ENCODE measurements at regions not wholly inside any gene's neighbourhood (a gene's known extent, or its start where the extent isn't known, plus 50 kb on each side); places are given as distances from the start of the nearest gene placed in this dataset.

- DNase-seq (ENCODE audit: low spot score in 2 of 2): no peak
- H3K9me3 ChIP-seq: no peaks in the 10 kb centered on the region
- TF ChIP-seq POLR2AphosphoS5 (IDR thresholded peaks at IDR 0.05) (no peak), POLR2A (IDR thresholded peaks at IDR 0.05) (no peak)
- TF ChIP-seq, protein P1, sequence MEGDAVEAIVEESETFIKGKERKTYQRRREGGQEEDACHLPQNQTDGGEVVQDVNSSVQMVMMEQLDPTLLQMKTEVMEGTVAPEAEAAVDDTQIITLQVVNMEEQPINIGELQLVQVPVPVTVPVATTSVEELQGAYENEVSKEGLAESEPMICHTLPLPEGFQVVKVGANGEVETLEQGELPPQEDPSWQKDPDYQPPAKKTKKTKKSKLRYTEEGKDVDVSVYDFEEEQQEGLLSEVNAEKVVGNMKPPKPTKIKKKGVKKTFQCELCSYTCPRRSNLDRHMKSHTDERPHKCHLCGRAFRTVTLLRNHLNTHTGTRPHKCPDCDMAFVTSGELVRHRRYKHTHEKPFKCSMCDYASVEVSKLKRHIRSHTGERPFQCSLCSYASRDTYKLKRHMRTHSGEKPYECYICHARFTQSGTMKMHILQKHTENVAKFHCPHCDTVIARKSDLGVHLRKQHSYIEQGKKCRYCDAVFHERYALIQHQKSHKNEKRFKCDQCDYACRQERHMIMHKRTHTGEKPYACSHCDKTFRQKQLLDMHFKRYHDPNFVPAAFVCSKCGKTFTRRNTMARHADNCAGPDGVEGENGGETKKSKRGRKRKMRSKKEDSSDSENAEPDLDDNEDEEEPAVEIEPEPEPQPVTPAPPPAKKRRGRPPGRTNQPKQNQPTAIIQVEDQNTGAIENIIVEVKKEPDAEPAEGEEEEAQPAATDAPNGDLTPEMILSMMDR (IDR thresholded peaks at IDR 0.05): no peak
- no peaks in the 10 kb centered on the region for H3K36me3 ChIP-seq
- H3K27ac ChIP-seq: no peak overlapping the region
- H3K27me3 ChIP-seq: no peaks in the 10 kb centered on the region
- no peak overlapping the region for H3K4me3 ChIP-seq
- no peaks in the 10 kb centered on the region for H3K4me1 ChIP-seq
- intact Hi-C loops (cut with DNase I; ENCODE audit: low total_unique reads): no loop called here
Observed at GRCh38 chr21:22468893-22469292, 1470.7 kb downstream of the NCAM2 start.

DNA sequence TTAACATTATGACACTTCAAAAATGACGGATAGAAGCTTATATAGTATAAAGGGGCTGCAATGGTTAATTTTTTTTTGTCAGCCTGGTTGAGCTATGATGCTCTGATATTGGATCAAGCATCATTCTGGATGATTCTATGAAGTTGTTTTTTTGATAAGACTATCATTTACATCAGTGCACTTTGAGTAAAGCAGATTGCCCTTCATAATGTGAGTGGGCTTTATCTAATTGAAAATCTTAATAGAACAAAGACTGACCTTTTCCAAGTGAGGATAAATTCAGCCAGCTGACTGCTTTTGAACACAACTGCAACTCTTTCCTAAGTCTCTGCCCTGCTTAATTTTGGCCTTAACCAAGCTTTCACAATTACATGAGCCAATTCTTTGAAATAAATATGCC, 1476.2 kb downstream of the NCAM2 start:
- Histone ChIP-seq H3K4me3 (no peak overlapping the region), H3K36me3 (no peaks in the 10 kb centered on the region)
- intact Hi-C loops (cut with DNase I; ENCODE audit: low total_unique reads): no loop called here

GRCh38 chr21:22476214-22476613, 1478.0 kb downstream of the NCAM2 start:
- intact Hi-C loops (cut with DNase I; ENCODE audit: low total_unique reads): no loop called here
- DNase-seq (ENCODE audit: low spot score in 2 of 2): no peak
- Histone ChIP-seq H3K27ac (no peak overlapping the region), H3K36me3 (no peaks in the 10 kb centered on the region), H3K4me1 (no peaks in the 10 kb centered on the region), H3K4me3 (no peak overlapping the region), H3K9me3 (peaks cover 0 to 4% of the 10 kb centered on the region in 2 donors), H3K27me3 (no peaks in the 10 kb centered on the region)
- TF ChIP-seq POLR2A (IDR thresholded peaks at IDR 0.05) (no peak), POLR2AphosphoS5 (IDR thresholded peaks at IDR 0.05) (no peak)
- TF ChIP-seq, protein P1 (IDR thresholded peaks at IDR 0.05): no peak

More for the DNA sequence above, 1476.2 kb downstream of the NCAM2 start:
- H3K4me1 ChIP-seq: no peaks in the 10 kb centered on the region
- TF ChIP-seq, protein P1 (IDR thresholded peaks at IDR 0.05): no peak
- no peak for TF ChIP-seq POLR2AphosphoS5 (IDR thresholded peaks at IDR 0.05)
- TF ChIP-seq POLR2A (IDR thresholded peaks at IDR 0.05): no peak
- DNase-seq (ENCODE audit: low spot score in 2 of 2): no peak
- H3K27me3 ChIP-seq: no peaks in the 10 kb centered on the region
- H3K9me3 ChIP-seq: no peaks in the 10 kb centered on the region
- H3K27ac ChIP-seq: no peak overlapping the region

DNA sequence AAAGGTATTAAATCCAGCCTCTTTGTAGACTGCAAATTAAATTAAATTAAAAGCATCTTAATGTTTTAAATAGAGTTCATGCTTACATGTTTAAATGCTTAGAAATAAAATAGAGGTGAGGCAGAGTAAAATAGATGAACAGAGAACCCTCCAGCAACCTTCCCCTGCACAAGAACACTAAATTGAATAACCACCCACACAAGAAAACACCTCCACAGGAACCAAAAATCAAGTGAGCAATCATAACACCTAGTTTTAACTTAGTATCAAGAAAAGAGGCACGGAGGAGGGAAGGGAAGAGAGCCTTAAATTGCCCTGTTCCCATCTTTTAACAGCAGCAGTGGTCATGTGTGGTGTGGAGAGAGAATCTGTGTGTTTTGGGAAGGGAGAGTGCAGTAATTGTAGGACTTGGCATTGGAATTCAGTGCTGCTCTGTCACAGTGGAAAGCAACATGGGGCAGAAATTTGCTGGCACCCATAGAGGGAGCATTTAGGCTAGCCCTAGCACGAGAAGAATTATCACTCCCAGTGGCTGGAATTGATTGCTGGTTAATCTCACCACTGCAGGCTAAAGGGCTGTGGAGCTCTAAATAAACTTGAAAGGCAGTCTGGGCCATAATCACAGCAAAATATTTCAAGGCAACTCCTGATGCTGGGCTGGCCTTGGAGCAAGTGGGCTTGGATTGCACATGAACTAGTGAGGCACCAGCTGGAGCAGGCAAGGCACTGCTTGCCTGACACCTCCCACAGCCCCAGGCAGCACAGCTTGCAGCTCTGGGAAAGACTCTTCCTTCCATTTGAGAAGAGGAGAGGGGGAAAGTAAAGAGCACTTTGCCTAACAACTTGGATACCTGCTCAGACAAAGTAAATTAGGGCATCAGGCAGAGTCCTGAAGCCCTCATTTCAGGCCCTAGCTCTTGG, 1478.8 kb downstream of the NCAM2 start:
- TF ChIP-seq POLR2AphosphoS5 (IDR thresholded peaks at IDR 0.05) (no peak), POLR2A (IDR thresholded peaks at IDR 0.05) (no peak)
- TF ChIP-seq, protein P1 (IDR thresholded peaks at IDR 0.05): no peak
- intact Hi-C loops (cut with DNase I; ENCODE audit: low total_unique reads): no loop called here
- Histone ChIP-seq H3K4me3 (no peak overlapping the region), H3K9me3 (peaks cover 0 to 4% of the 10 kb centered on the region in 2 donors), H3K27me3 (no peaks in the 10 kb centered on the region), H3K27ac (no peak overlapping the region), H3K4me1 (no peaks in the 10 kb centered on the region), H3K36me3 (no peaks in the 10 kb centered on the region)
- no peak for DNase-seq (ENCODE audit: low spot score in 2 of 2)

- TF ChIP-seq POLR2AphosphoS5 (IDR thresholded peaks at IDR 0.05) (no peak), POLR2A (IDR thresholded peaks at IDR 0.05) (no peak)
- TF ChIP-seq, protein P1 (IDR thresholded peaks at IDR 0.05): no peak
- no peaks in the 10 kb centered on the region for H3K4me1 ChIP-seq
- no peak overlapping the region for H3K4me3 ChIP-seq
- DNase-seq (ENCODE audit: low spot score in 2 of 2): no peak
- intact Hi-C loops (cut with DNase I; ENCODE audit: low total_unique reads): no loop called here
- H3K27me3 ChIP-seq: no peaks in the 10 kb centered on the region
- H3K27ac ChIP-seq: no peak overlapping the region
- peaks cover 0 to 2% of the 10 kb centered on the region in 2 donors for H3K9me3 ChIP-seq
- no peaks in the 10 kb centered on the region for H3K36me3 ChIP-seq
Observed at GRCh38 chr21:22490049-22490448, 1491.8 kb downstream of the NCAM2 start.

Measured in breast epithelium (tissue), 4 donors.